ENCODE measurements at regions not wholly inside any gene's neighbourhood (a gene's known extent, or its start where the extent isn't known, plus 50 kb on each side); places are given as distances from the start of the nearest gene placed in this dataset.

DNA sequence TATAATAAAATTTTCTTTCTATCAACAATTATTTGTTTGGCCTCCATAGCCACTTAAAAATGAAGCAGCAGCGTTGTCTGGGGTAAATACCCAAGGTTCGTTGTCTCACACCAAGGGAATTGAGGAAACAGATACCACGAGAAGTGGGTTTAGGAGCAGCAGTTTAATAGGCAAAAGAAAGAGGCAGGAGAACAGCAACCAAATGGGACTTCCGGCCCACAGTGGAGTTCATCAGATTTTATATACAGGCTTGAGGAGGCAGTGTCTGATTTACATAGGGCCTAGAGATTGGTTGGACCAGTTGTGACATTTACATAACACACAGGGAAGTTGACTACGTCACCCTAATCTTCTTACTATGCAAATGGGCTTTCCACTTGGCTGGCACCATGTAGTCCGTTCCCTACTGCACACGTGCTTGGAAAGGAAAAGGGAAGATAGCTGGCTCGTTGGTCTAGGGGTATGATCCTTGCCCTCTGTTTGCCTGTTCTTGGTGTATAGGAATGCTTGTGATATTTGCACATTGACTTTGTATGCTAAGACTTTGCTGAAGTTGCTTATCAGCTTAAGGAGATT is 61.5 kb upstream of the SETMAR start:
- in situ Hi-C loops (cut with MboI; ENCODE audit: low sequenced_read_pairs), result no loop called here
- Histone ChIP-seq H3K18ac (ENCODE audit: low read depth, low read length) (no peak overlapping the region), H2BK15ac (ENCODE audit: low read depth, low read length) (no peak overlapping the region), H3K4me2 (ENCODE audit: low read depth, low read length) (no peak overlapping the region), H3K9ac (ENCODE audit: low read depth, low read length) (no peak overlapping the region), H2AFZ (replicated peaks; ENCODE audit: low read length, poor library complexity) (no peak overlapping the region), H2BK120ac (ENCODE audit: low read depth, low read length) (no peak overlapping the region), H3K79me1 (ENCODE audit: low read depth in 1 of 2, low read length in 2 of 2) (no peaks in the 10 kb centered on the region), H3K4me1 (ENCODE audit: control insufficient read depth, insufficient read depth, low read length) (no peaks in the 10 kb centered on the region), H2BK5ac (ENCODE audit: low read depth, low read length, poor library complexity, severe bottlenecking) (no peak overlapping the region), H3K9me3 (ENCODE audit: control insufficient read depth, insufficient read depth, low read length) (peaks cover 6% of the 10 kb centered on the region; the same call in 1 of the 2 replicates), H3K36me3 (ENCODE audit: control insufficient read depth, insufficient read depth, low read length) (no peaks in the 10 kb centered on the region), H3K4ac (ENCODE audit: low read depth, low read length) (no peak overlapping the region), H3K27ac (ENCODE audit: insufficient read depth, low read length) (no peak overlapping the region), H2AK9ac (replicated peaks; ENCODE audit: low read depth, low read length, poor library complexity) (no peak overlapping the region), H4K20me1 (ENCODE audit: insufficient read depth, low read length) (no peaks in the 10 kb centered on the region), H3K4me3 (ENCODE audit: insufficient read depth, low read depth, low read length) (no peak overlapping the region), H2BK20ac (ENCODE audit: low read depth, low read length) (no peak overlapping the region), H3K14ac (replicated peaks; ENCODE audit: low read depth, low read length) (no peak overlapping the region), H4K91ac (ENCODE audit: insufficient read depth, low read depth, low read length) (no peak overlapping the region), H3K56ac (ENCODE audit: extremely low read depth, insufficient read depth, low read length) (no peak overlapping the region), H3K23ac (ENCODE audit: low read depth, low read length) (no peak overlapping the region), H4K5ac (ENCODE audit: low read depth, low read length) (no peak overlapping the region), H3K27me3 (ENCODE audit: control insufficient read depth, insufficient read depth, low read length) (no peaks in the 10 kb centered on the region), H4K8ac (ENCODE audit: low read depth in 2 of 2, low read length in 2 of 2) (no peak overlapping the region), H3K9me1 (ENCODE audit: insufficient read depth, low read length) (no peaks in the 10 kb centered on the region), H2AK5ac (ENCODE audit: low read depth, low read length) (no peak overlapping the region)
- no CpG with 5 or more reads among the region's 8 CpGs for WGBS, 2 experiments (ENCODE audit: extremely low coverage in 2 of 2, insufficient read length in 1 of 2)
- no peak for DNase-seq
- ChIA-PET POLR2A (ENCODE audit: unreplicated experiment) (no interaction called here), CTCF (no interaction called here)
- dilution Hi-C loops (cut with HindIII; ENCODE audit: low sequenced_read_pairs, unreplicated experiment), result no loop called here
- no TSS peak for BruUV-seq (replicated peaks)
- TF ChIP-seq, protein P1, sequence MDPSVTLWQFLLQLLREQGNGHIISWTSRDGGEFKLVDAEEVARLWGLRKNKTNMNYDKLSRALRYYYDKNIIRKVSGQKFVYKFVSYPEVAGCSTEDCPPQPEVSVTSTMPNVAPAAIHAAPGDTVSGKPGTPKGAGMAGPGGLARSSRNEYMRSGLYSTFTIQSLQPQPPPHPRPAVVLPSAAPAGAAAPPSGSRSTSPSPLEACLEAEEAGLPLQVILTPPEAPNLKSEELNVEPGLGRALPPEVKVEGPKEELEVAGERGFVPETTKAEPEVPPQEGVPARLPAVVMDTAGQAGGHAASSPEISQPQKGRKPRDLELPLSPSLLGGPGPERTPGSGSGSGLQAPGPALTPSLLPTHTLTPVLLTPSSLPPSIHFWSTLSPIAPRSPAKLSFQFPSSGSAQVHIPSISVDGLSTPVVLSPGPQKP (IDR thresholded peaks at IDR 0.05; ENCODE audit: borderline replicate concordance, low read depth, low read length), result no peak
- TF ChIP-seq RCOR1 (IDR thresholded peaks at IDR 0.05; ENCODE audit: insufficient replicate concordance, low read length), result no peak
- no peak for TF ChIP-seq CHD1 (IDR thresholded peaks at IDR 0.05; ENCODE audit: low read depth, low read length)
- TF ChIP-seq MAZ (IDR thresholded peaks at IDR 0.05; ENCODE audit: borderline replicate concordance, low read depth, low read length), result no peak
- TF ChIP-seq, protein P2, sequence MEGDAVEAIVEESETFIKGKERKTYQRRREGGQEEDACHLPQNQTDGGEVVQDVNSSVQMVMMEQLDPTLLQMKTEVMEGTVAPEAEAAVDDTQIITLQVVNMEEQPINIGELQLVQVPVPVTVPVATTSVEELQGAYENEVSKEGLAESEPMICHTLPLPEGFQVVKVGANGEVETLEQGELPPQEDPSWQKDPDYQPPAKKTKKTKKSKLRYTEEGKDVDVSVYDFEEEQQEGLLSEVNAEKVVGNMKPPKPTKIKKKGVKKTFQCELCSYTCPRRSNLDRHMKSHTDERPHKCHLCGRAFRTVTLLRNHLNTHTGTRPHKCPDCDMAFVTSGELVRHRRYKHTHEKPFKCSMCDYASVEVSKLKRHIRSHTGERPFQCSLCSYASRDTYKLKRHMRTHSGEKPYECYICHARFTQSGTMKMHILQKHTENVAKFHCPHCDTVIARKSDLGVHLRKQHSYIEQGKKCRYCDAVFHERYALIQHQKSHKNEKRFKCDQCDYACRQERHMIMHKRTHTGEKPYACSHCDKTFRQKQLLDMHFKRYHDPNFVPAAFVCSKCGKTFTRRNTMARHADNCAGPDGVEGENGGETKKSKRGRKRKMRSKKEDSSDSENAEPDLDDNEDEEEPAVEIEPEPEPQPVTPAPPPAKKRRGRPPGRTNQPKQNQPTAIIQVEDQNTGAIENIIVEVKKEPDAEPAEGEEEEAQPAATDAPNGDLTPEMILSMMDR (conservative IDR thresholded peaks at IDR 0.05; ENCODE audit: low read depth, low read length), result no peak
- TF ChIP-seq POLR2A (IDR thresholded peaks at IDR 0.05; ENCODE audit: low read depth, low read length), result no peak
- TF ChIP-seq CEBPB (IDR thresholded peaks at IDR 0.05; ENCODE audit: low read depth, low read length), result no peak
- no peak for TF ChIP-seq NFE2L2 (IDR thresholded peaks at IDR 0.05; ENCODE audit: low read depth, low read length)
- intact Hi-C loops (cut with micrococcal nuclease), result no loop called here
- ATAC-seq (ENCODE audit: low read depth), result no peak

Data from IMR-90 (cell line).